K562 (cell line): ENCODE measurements at regions not wholly inside any gene's neighbourhood (a gene's known extent, or its start where the extent isn't known, plus 50 kb on each side); places are given as distances from the start of the nearest gene placed in this dataset.

Experiments
- ARID2 ChIP-seq: fragments of 450-650 bp; IDR thresholded peaks from 2 replicates; pipeline ENCODE4 v1.6.1; 2017; ENCODE audit warnings: antibody characterized with exemption, mild to moderate bottlenecking
- ATF2 ChIP-seq: sonication (generic); formaldehyde crosslinking; IDR thresholded peaks from 2 replicates; pipeline ENCODE4 v1.8.1; 2022; ENCODE audit warnings: missing genetic modification reagents
- CTCF ChIP-seq, 3 experiments: IDR thresholded peaks in 2 of 3; conservative IDR thresholded peaks in 1 of 3; 2 replicates each; pipeline ENCODE4 v1.5.1; 2011 to 2012; ENCODE audit warnings: low read length in 3 of 3, mild to moderate bottlenecking in 3 of 3, control low read depth in 2 of 3, improper control_type of control experiment in 1 of 3, inconsistent platforms in 1 of 3, low read depth in 1 of 3, mixed read lengths in 1 of 3, moderate library complexity in 1 of 3; ENCODE audit not compliant: insufficient read depth in 2 of 3
- FIP1L1 ChIP-seq: fragments of 200-400 bp; formaldehyde crosslinking; IDR thresholded peaks from 2 replicates; pipeline ENCODE4 v1.6.1; 2018; ENCODE audit warnings: mild to moderate bottlenecking, low read depth, low read length; ENCODE audit not compliant: poor library complexity, severe bottlenecking
- HDAC8 ChIP-seq: fragments of 450-650 bp; IDR thresholded peaks from 2 replicates; pipeline ENCODE4 v1.6.1; 2016; ENCODE audit warnings: mild to moderate bottlenecking, missing genetic modification characterization, moderate library complexity, missing compliant biosample characterization
- HNRNPH1 ChIP-seq: fragments of 200-400 bp; formaldehyde crosslinking; optimal IDR thresholded peaks from 2 replicates; pipeline ENCODE3; 2017; ENCODE audit warnings: low read depth, mild to moderate bottlenecking, low read length, moderate library complexity
- HNRNPLL ChIP-seq: fragments of 200-400 bp; formaldehyde crosslinking; IDR thresholded peaks from 2 replicates; pipeline ENCODE4 v1.6.1; 2017; ENCODE audit warnings: low read length, low read depth, mild to moderate bottlenecking; ENCODE audit not compliant: poor library complexity, severe bottlenecking
- NEUROD1 ChIP-seq: fragments of 150-350 bp; IDR thresholded peaks from 2 replicates; pipeline ENCODE4 v1.6.1; 2014; ENCODE audit warnings: borderline replicate concordance, low read length, low read depth; ENCODE audit not compliant: partially characterized antibody
- NR2C2 ChIP-seq, 2 experiments: fragments of 200-800 bp in 1 of 2; sonication (Bioruptor generic) in 1 of 2; sonication (generic) in 1 of 2; formaldehyde crosslinking in 1 of 2; IDR thresholded peaks; 2 replicates each; pipeline versions ENCODE4 v1.6.1 to v1.8.0; 2016 to 2022; ENCODE audit warnings: mild to moderate bottlenecking in 1 of 2, missing compliant biosample characterization in 1 of 2, missing genetic modification characterization in 1 of 2, missing genetic modification reagents in 1 of 2
- PHF8 ChIP-seq: fragments of 200-600 bp; sonication (generic); IDR thresholded peaks from 2 replicates; pipeline ENCODE4 v1.6.1; 2012; ENCODE audit warnings: mixed run types, mild to moderate bottlenecking, inconsistent platforms, low read length, moderate library complexity, borderline replicate concordance
- PML ChIP-seq: IDR thresholded peaks from 2 replicates; pipeline ENCODE4 v1.6.1; 2012; ENCODE audit warnings: low read length, inconsistent platforms
- PRPF4 ChIP-seq: fragments of 200-400 bp; formaldehyde crosslinking; IDR thresholded peaks from one replicate; pipeline ENCODE4 v1.6.1; 2017; ENCODE audit warnings: low read length, low read depth, mild to moderate bottlenecking; ENCODE audit not compliant: insufficient read depth, poor library complexity, severe bottlenecking
- RBM25 ChIP-seq: fragments of 200-400 bp; formaldehyde crosslinking; IDR thresholded peaks from 2 replicates; pipeline ENCODE4 v1.6.1; 2018; ENCODE audit warnings: low read length, low read depth, moderate library complexity; ENCODE audit not compliant: severe bottlenecking
- SLC30A9 ChIP-seq: fragments of 250-450 bp; sonication (Bioruptor Pico); IDR thresholded peaks from 2 replicates; pipeline ENCODE4 v1.8.0; 2022; ENCODE audit warnings: mild to moderate bottlenecking, moderate library complexity
- ZEB2 ChIP-seq: fragments of 450-650 bp; IDR thresholded peaks from 2 replicates; pipeline ENCODE4 v1.6.1; 2016
- ZFP36 ChIP-seq: fragments of 150-350 bp; IDR thresholded peaks from 2 replicates; pipeline ENCODE4 v1.6.1; 2018; ENCODE audit warnings: low read length, low read depth; ENCODE audit not compliant: partially characterized antibody
- ZFX ChIP-seq: sonication (generic); formaldehyde crosslinking; IDR thresholded peaks from 2 replicates; pipeline ENCODE4 v1.8.0; 2022; ENCODE audit warnings: mild to moderate bottlenecking, missing genetic modification reagents, moderate library complexity
- ZNF133 ChIP-seq: fragments of 250-450 bp; sonication (Bioruptor Pico); IDR thresholded peaks from 2 replicates; pipeline ENCODE4 v1.4.0; 2020; ENCODE audit warnings: mild to moderate bottlenecking
- ZNF431 ChIP-seq: sonication (generic); formaldehyde crosslinking; IDR thresholded peaks from 2 replicates; pipeline ENCODE4 v1.8.0; 2022; ENCODE audit warnings: mild to moderate bottlenecking, missing genetic modification reagents
- ZNF444 ChIP-seq: fragments of 250-450 bp; sonication (Bioruptor Pico); IDR thresholded peaks from 2 replicates; pipeline ENCODE4 v1.4.0; 2020; ENCODE audit warnings: mild to moderate bottlenecking, moderate library complexity
- ZNF764 ChIP-seq: fragments of 250-450 bp; sonication (Bioruptor Pico); IDR thresholded peaks from 2 replicates; pipeline ENCODE4 v1.4.0; 2020; ENCODE audit warnings: low read depth, mild to moderate bottlenecking, moderate library complexity
- TF ChIP-seq, protein P1 (sequence below): fragments of 450-650 bp; IDR thresholded peaks from 2 replicates; pipeline ENCODE4 v1.6.1; 2016; ENCODE audit warnings: antibody characterized with exemption
- TF ChIP-seq, protein P2 (sequence below): fragments of 450-650 bp; IDR thresholded peaks from one replicate; pipeline ENCODE4 v1.6.1; 2018; ENCODE audit warnings: mild to moderate bottlenecking, moderate library complexity; ENCODE audit not compliant: partially characterized antibody

DNA sequence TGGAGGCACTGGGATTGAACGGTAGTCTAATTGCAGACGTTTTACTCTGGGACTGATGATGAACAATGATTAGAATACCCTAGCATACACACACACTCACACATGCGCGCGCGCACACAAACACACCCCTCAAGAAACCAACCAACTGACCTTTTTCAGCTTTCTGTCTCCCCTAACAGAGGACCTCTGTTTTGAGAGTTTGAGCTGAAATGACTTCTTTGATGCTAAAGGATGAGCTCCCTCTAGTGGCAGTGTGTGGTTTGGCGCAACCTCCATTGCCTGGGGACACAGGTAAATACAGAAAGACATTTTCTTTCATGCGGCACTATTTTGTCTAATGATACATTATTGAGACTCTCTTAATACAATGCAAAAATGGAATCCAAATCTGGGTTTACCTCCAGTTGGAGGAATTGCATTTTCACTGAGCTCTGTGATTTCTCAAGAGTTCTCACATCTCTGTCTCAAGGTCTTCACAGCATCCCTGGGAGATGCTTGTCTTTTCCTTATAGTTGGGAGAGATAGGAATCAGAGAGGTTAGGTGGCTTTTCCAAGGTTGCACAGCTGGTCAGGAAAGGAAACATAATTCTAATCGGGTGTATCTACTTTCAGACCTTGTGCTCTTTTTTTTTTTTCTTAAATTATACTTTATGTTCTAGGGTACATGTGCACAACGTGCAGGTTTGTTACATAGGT lies 187.5 kb downstream of the TMEM38B start (continued):
- TF ChIP-seq ZFP36 = peak; percentile 51
- no peak for TF ChIP-seq SLC30A9
- no peak for TF ChIP-seq NR2C2 (CRISPR knock-in tag; IDR thresholded peaks at IDR 0.05)
- TF ChIP-seq NR2C2 (tag; IDR thresholded peaks at IDR 0.05) = no peak
- no peak for TF ChIP-seq HNRNPH1
- no peak for TF ChIP-seq NEUROD1
- no peak for TF ChIP-seq ZNF133
- TF ChIP-seq HDAC8 (tag) = no peak
- no peak for TF ChIP-seq PML
- TF ChIP-seq ZEB2 = no peak
- TF ChIP-seq, protein P1, sequence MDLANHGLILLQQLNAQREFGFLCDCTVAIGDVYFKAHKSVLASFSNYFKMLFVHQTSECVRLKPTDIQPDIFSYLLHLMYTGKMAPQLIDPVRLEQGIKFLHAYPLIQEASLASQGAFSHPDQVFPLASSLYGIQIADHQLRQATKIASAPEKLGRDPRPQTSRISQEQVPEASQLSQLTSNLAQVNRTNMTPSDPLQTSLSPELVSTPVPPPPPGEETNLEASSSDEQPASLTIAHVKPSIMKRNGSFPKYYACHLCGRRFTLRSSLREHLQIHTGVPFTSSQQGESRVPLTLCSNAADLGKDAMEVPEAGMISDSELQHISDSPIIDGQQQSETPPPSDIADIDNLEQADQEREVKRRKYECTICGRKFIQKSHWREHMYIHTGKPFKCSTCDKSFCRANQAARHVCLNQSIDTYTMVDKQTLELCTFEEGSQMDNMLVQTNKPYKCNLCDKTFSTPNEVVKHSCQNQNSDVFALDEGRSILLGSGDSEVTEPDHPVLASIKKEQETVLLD = no peak
- TF ChIP-seq ZNF764 (CRISPR knock-in tag) = no peak
- TF ChIP-seq ARID2 = 0 out of 2 replicates have a peak, but pooled peaks have one; percentile 46
- no peak for TF ChIP-seq FIP1L1
- no peak for TF ChIP-seq ZFX (CRISPR knock-in tag)
- TF ChIP-seq HNRNPLL = no peak
- TF ChIP-seq ZNF431 (CRISPR knock-in tag) = no peak
- no peak for TF ChIP-seq ZNF444 (CRISPR knock-in tag)
- no peak for TF ChIP-seq ATF2 (CRISPR knock-in tag)
- TF ChIP-seq, protein P2, sequence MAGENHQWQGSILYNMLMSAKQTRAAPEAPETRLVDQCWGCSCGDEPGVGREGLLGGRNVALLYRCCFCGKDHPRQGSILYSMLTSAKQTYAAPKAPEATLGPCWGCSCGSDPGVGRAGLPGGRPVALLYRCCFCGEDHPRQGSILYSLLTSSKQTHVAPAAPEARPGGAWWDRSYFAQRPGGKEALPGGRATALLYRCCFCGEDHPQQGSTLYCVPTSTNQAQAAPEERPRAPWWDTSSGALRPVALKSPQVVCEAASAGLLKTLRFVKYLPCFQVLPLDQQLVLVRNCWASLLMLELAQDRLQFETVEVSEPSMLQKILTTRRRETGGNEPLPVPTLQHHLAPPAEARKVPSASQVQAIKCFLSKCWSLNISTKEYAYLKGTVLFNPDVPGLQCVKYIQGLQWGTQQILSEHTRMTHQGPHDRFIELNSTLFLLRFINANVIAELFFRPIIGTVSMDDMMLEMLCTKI = no peak
- peak; percentile 78 to 93 (median 89) for TF ChIP-seq CTCF (IDR thresholded peaks at IDR 0.05 in 2 of 3, conservative IDR thresholded peaks at IDR 0.05 in 1 of 3; ENCODE audit: insufficient read depth in 2 of 3, low read depth in 1 of 3, low read length in 3 of 3)
- TF ChIP-seq RBM25 = peak; percentile 54
- TF ChIP-seq PHF8 = no peak
- TF ChIP-seq PRPF4 = no peak
